ENCODE measurements at regions not wholly inside any gene's neighbourhood (a gene's known extent, or its start where the extent isn't known, plus 50 kb on each side); places are given as distances from the start of the nearest gene placed in this dataset.

DNA sequence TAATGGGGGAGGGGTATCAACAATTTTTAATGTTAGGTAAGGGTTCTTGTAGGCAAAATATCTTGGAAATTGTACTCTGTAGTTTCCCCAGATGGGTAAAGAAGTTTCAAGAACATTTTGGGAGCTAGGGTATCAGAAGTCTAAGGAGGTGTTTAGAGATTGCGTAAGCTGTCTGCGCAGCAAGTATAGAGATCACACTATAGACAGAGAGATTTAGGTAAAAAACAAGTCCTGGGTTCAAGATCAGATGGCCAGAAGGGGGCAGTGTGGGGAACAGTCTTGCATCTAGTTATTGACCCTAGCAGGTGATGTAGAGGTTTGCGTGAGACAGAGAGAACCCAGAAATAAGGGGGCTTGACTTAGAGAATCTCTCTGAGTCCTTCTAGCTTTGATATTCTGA is 80.8 kb downstream of the S1PR1 start:
- TF ChIP-seq, protein P1, sequence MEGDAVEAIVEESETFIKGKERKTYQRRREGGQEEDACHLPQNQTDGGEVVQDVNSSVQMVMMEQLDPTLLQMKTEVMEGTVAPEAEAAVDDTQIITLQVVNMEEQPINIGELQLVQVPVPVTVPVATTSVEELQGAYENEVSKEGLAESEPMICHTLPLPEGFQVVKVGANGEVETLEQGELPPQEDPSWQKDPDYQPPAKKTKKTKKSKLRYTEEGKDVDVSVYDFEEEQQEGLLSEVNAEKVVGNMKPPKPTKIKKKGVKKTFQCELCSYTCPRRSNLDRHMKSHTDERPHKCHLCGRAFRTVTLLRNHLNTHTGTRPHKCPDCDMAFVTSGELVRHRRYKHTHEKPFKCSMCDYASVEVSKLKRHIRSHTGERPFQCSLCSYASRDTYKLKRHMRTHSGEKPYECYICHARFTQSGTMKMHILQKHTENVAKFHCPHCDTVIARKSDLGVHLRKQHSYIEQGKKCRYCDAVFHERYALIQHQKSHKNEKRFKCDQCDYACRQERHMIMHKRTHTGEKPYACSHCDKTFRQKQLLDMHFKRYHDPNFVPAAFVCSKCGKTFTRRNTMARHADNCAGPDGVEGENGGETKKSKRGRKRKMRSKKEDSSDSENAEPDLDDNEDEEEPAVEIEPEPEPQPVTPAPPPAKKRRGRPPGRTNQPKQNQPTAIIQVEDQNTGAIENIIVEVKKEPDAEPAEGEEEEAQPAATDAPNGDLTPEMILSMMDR (IDR thresholded peaks at IDR 0.05) = no peak
- TF ChIP-seq POLR2A (IDR thresholded peaks at IDR 0.05; ENCODE audit: low read depth) = no peak
